Gastroesophageal sphincter (tissue), 4 donors: ENCODE measurements at regions not wholly inside any gene's neighbourhood (a gene's known extent, or its start where the extent isn't known, plus 50 kb on each side); places are given as distances from the start of the nearest gene placed in this dataset.

Experiments
- ATAC-seq: fragments of 150-250 bp; one replicate; pipeline ENCODE4 v1.9.1; 2016; ENCODE audit warnings: mild to moderate bottlenecking, moderate library complexity
- H3K27ac ChIP-seq, 4 donors: fragments of 200-600 bp; sonication (generic) in 3 of 4; 1 replicate in 3 of 4; 2 replicates in 1 of 4; pipeline ENCODE4 v1.5.1; 2016 to 2019
- H3K27me3 ChIP-seq: fragments of 200-600 bp; sonication (generic); one replicate; pipeline ENCODE4 v1.5.1; 2019
- H3K36me3 ChIP-seq, 2 donors: fragments of 200-600 bp; sonication (generic); one replicate each; pipeline ENCODE4 v1.5.1; 2019; ENCODE audit warnings: control low read depth in 1 of 2
- H3K4me1 ChIP-seq, 3 donors: fragments of 200-600 bp; sonication (generic); 1 replicate in 2 of 3; 2 replicates in 1 of 3; pipeline ENCODE4 v1.5.1; 2016 to 2019; ENCODE audit warnings: control low read depth in 2 of 3
- H3K4me3 ChIP-seq, 2 donors: fragments of 200-600 bp; sonication (generic); one replicate each; pipeline ENCODE4 v1.5.1; 2019; ENCODE audit warnings: mild to moderate bottlenecking in 1 of 2, moderate library complexity in 1 of 2
- H3K9me3 ChIP-seq, 3 donors: fragments of 200-600 bp; sonication (generic); one replicate each; pipeline ENCODE4 v1.5.1; 2017 to 2019; ENCODE audit warnings: control low read depth in 2 of 3
- EP300 ChIP-seq: sonication (generic); formaldehyde crosslinking; IDR thresholded peaks from one replicate; pipeline ENCODE4 v1.6.1; 2017; ENCODE audit warnings: antibody characterized with exemption, mild to moderate bottlenecking
- POLR2A ChIP-seq, 2 donors: fragments of 450-650 bp; IDR thresholded peaks; one replicate each; pipeline ENCODE4 v1.6.1; 2017; ENCODE audit warnings: antibody characterized with exemption in 2 of 2, mild to moderate bottlenecking in 2 of 2, moderate library complexity in 1 of 2
- POLR2AphosphoS5 ChIP-seq: sonication (generic); formaldehyde crosslinking; IDR thresholded peaks from one replicate; pipeline ENCODE4 v1.6.1; 2017; ENCODE audit warnings: antibody characterized with exemption
- WGBS, 2 donors: methylation state at CpG; one replicate each; pipeline ENCODE4 v1.1.5; 2018; ENCODE audit warnings: low coverage in 1 of 2; 5-methylcytosine and 5-hydroxymethylcytosine counted together
- TF ChIP-seq, protein P1 (sequence below), 4 experiments: fragments of 200-600 bp in 2 of 4; fragments of 450-650 bp in 2 of 4; sonication (generic) in 1 of 4; IDR thresholded peaks; one replicate each; pipeline ENCODE4 v1.5.1; 2017 to 2019; ENCODE audit warnings: antibody characterized with exemption in 4 of 4, mild to moderate bottlenecking in 2 of 4, moderate library complexity in 2 of 4

DNA sequence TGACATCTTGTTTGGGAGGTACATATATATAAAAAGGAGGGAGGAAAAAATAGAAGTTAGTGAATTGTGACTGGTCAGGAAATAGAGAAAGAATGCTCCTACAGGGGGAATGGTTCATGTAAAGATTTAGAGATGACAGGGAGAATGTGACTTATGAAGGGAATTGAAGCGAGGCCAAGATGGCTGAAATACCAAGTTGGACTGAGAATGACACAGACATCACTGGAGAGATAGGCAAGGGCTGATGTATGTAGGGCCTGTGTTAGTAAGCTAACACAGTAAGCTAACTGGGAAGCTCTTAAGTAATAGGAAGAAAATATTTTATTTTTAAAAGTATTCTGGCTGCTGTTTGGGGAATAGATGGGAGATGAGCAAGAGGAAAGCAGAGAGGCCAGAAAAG is 286.3 kb downstream of the NNT start:
- WGBS, 2 donors, result 33 to 42% methylated on average over 1 of the region's 1 CpG
- H3K27ac ChIP-seq, result no peak overlapping the region
- H3K4me1 ChIP-seq, result no peaks in the 10 kb centered on the region
- no peaks in the 10 kb centered on the region for H3K27me3 ChIP-seq
- H3K36me3 ChIP-seq, result no peaks in the 10 kb centered on the region
- TF ChIP-seq EP300 (no peak), POLR2AphosphoS5 (no peak), POLR2A (IDR thresholded peaks at IDR 0.05) (no peak)
- TF ChIP-seq, protein P1, sequence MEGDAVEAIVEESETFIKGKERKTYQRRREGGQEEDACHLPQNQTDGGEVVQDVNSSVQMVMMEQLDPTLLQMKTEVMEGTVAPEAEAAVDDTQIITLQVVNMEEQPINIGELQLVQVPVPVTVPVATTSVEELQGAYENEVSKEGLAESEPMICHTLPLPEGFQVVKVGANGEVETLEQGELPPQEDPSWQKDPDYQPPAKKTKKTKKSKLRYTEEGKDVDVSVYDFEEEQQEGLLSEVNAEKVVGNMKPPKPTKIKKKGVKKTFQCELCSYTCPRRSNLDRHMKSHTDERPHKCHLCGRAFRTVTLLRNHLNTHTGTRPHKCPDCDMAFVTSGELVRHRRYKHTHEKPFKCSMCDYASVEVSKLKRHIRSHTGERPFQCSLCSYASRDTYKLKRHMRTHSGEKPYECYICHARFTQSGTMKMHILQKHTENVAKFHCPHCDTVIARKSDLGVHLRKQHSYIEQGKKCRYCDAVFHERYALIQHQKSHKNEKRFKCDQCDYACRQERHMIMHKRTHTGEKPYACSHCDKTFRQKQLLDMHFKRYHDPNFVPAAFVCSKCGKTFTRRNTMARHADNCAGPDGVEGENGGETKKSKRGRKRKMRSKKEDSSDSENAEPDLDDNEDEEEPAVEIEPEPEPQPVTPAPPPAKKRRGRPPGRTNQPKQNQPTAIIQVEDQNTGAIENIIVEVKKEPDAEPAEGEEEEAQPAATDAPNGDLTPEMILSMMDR (IDR thresholded peaks at IDR 0.05), result no peak
- H3K9me3 ChIP-seq, result no peaks in the 10 kb centered on the region
- H3K4me3 ChIP-seq, result no peak overlapping the region
- no peak for ATAC-seq

DNA sequence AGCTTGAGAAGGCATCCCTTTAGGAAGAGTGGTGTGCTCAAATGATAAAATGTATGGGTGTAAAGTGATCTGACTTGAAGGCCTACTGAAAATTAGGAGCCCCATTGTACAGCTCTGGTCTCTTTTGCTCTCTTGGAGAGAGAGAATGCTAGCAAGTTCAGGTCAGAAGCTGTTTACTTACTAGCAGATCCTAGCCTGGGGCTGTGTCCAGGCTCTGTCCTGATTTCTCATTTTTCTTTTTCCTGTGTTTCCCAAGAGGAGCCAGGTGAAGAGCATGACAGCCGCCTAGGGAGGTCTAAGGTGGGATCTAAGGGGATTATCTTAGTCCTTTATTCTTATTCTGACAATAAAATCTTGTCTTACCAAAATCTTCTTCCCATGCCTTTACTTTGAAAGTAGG is 272.8 kb downstream of the NNT start:
- Histone ChIP-seq H3K36me3 (no peaks in the 10 kb centered on the region), H3K4me3 (no peak overlapping the region), H3K27ac (no peak overlapping the region), H3K27me3 (no peaks in the 10 kb centered on the region), H3K4me1 (no peaks in the 10 kb centered on the region), H3K9me3 (no peaks in the 10 kb centered on the region)
- WGBS, 2 donors, result 75 to 80% methylated on average over 1 of the region's 1 CpG
- no peak for ATAC-seq
- TF ChIP-seq POLR2A (IDR thresholded peaks at IDR 0.05) (no peak), POLR2AphosphoS5 (no peak), EP300 (no peak)
- TF ChIP-seq, protein P1 (IDR thresholded peaks at IDR 0.05), result no peak

DNA sequence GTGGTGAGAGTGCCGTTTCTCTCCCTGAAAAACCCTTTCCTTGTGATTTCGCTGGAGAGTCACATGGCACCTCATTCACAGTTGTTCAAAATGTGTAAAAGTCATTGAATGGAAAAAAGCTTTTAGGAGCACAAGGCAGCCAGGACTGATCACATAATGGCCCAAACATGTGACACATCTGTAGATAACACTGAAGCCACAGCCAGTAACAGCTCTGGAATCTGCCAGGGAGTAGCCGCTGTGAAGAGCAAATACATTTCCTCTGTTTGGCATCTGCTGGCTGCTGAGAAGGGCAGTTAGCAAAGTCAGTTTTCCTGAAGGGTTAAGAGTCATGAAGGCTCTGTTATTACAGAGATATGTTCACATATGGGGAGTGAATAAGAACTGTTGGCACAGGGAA is 271.8 kb downstream of the NNT start:
- TF ChIP-seq POLR2AphosphoS5, result no peak
- TF ChIP-seq POLR2A (IDR thresholded peaks at IDR 0.05), result no peak
- TF ChIP-seq EP300, result no peak
- TF ChIP-seq, protein P1 (IDR thresholded peaks at IDR 0.05), result no peak
- Histone ChIP-seq H3K27ac (no peak overlapping the region), H3K27me3 (no peaks in the 10 kb centered on the region), H3K4me3 (no peak overlapping the region), H3K36me3 (no peaks in the 10 kb centered on the region), H3K9me3 (no peaks in the 10 kb centered on the region), H3K4me1 (no peaks in the 10 kb centered on the region)
- no peak for ATAC-seq
- 56 to 60% methylated on average over 2 to 3 of the region's 3 CpGs for WGBS, 2 donors

DNA sequence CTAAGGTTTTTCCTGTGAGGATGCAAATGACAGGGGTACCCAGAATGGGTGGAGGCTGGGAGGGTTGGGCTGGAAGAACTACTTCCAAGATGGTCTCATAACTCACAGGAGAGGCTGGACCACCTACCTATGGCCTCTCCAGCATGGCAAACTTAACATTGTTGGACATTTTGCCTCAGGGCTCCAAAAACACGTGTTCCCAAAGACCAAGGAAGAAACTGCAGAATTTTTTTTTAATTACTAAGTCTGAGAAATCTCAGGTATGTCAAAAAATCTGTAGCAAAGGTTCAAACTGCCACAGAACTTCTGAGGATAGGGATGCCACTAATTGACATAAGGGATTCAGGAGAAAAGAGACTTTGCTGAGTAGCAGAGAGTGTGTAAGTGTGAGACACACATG is 270.8 kb downstream of the NNT start:
- Histone ChIP-seq H3K4me3 (no peak overlapping the region), H3K27me3 (no peaks in the 10 kb centered on the region), H3K27ac (no peak overlapping the region), H3K4me1 (no peaks in the 10 kb centered on the region), H3K36me3 (no peaks in the 10 kb centered on the region), H3K9me3 (no peaks in the 10 kb centered on the region)
- no peak for ATAC-seq
- 88% methylated on average over 1 of the region's 1 CpG for WGBS, 2 donors
- TF ChIP-seq EP300 (no peak), POLR2A (IDR thresholded peaks at IDR 0.05) (no peak), POLR2AphosphoS5 (no peak)
- TF ChIP-seq, protein P1 (IDR thresholded peaks at IDR 0.05), result no peak

DNA sequence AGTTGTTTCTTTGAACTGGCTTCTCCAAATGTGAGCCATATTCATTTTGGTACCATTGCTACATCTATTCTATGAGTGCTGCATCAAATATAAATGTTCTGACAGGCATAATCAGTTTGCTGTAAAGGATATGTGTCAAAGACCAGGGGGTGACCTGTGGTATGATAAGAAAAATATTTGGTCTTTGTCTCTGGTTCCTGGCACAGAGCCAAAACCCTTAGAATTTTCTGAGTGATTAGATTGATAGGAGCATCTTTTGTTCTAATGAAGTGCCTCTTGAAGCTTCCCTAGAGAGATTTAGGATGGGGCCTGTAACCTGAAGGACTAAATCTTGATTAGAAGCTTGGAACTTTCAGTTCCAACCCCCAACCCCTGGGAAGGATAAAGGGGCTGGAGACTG is 256.3 kb downstream of the NNT start:
- no peaks in the 10 kb centered on the region for H3K4me1 ChIP-seq
- H3K36me3 ChIP-seq, result no peaks in the 10 kb centered on the region
- H3K4me3 ChIP-seq, result no peak overlapping the region
- TF ChIP-seq POLR2A (IDR thresholded peaks at IDR 0.05), result no peak
- no peak for TF ChIP-seq POLR2AphosphoS5
- TF ChIP-seq EP300, result no peak
- TF ChIP-seq, protein P1 (IDR thresholded peaks at IDR 0.05), result no peak
- H3K9me3 ChIP-seq, result no peaks in the 10 kb centered on the region
- H3K27ac ChIP-seq, result no peak overlapping the region
- ATAC-seq, result no peak
- H3K27me3 ChIP-seq, result no peaks in the 10 kb centered on the region
